ENCODE measurements at regions not wholly inside any gene's neighbourhood (a gene's known extent, or its start where the extent isn't known, plus 50 kb on each side); places are given as distances from the start of the nearest gene placed in this dataset.
A peak's percentile ranks its signal among the peaks of the same experiment; 100 is the strongest.

GRCh38 chr9:75623462-75623861 lies 267.0 kb upstream of the PCSK5 start:
- no peak for TF ChIP-seq CTCF (IDR thresholded peaks at IDR 0.05; ENCODE audit: low read depth, low read length)
- H3K4me3 ChIP-seq (ENCODE audit: low read depth, low read length): no peak overlapping the region
- DNase-seq (ENCODE audit: low read depth, low spot score): no peak
- in situ Hi-C loops (cut with HindIII; ENCODE audit: low sequenced_read_pairs): no loop called here

GRCh38 chr9:75624998-75625397 lies 265.5 kb upstream of the PCSK5 start:
- DNase-seq (ENCODE audit: low read depth, low spot score): no peak
- no peak overlapping the region for H3K4me3 ChIP-seq (ENCODE audit: low read depth, low read length)
- in situ Hi-C loops (cut with HindIII; ENCODE audit: low sequenced_read_pairs): no loop called here
- no peak for TF ChIP-seq CTCF (IDR thresholded peaks at IDR 0.05; ENCODE audit: low read depth, low read length)

GRCh38 chr9:75626860-75627259 lies 263.6 kb upstream of the PCSK5 start:
- TF ChIP-seq CTCF (IDR thresholded peaks at IDR 0.05; ENCODE audit: low read depth, low read length): no peak
- in situ Hi-C loops (cut with HindIII; ENCODE audit: low sequenced_read_pairs): no loop called here
- no peak overlapping the region for H3K4me3 ChIP-seq (ENCODE audit: low read depth, low read length)
- DNase-seq (ENCODE audit: low read depth, low spot score): peak; percentile 6

- in situ Hi-C loops (cut with HindIII; ENCODE audit: low sequenced_read_pairs): no loop called here
- TF ChIP-seq CTCF (IDR thresholded peaks at IDR 0.05; ENCODE audit: low read depth, low read length): no peak
- no peak overlapping the region for H3K4me3 ChIP-seq (ENCODE audit: low read depth, low read length)
- DNase-seq (ENCODE audit: low read depth, low spot score): no peak
Measured at GRCh38 chr9:75628952-75629351, 261.5 kb upstream of the PCSK5 start.

- no peak for TF ChIP-seq CTCF (IDR thresholded peaks at IDR 0.05; ENCODE audit: low read depth, low read length)
- no peak for DNase-seq (ENCODE audit: low read depth, low spot score)
- in situ Hi-C loops (cut with HindIII; ENCODE audit: low sequenced_read_pairs): no loop called here
- no peak overlapping the region for H3K4me3 ChIP-seq (ENCODE audit: low read depth, low read length)
Measured at GRCh38 chr9:75633451-75634057, 256.9 kb upstream of the PCSK5 start.

GRCh38 chr9:75636427-75637045 lies 253.9 kb upstream of the PCSK5 start:
- TF ChIP-seq CTCF (IDR thresholded peaks at IDR 0.05; ENCODE audit: low read depth, low read length): no peak
- H3K4me3 ChIP-seq (ENCODE audit: low read depth, low read length): no peak overlapping the region
- no peak for DNase-seq (ENCODE audit: low read depth, low spot score)
- in situ Hi-C loops (cut with HindIII; ENCODE audit: low sequenced_read_pairs): no loop called here
